Esophagus muscularis mucosa (tissue), 4 donors: ENCODE measurements at regions not wholly inside any gene's neighbourhood (a gene's known extent, or its start where the extent isn't known, plus 50 kb on each side); places are given as distances from the start of the nearest gene placed in this dataset.

Experiments used
- EP300 ChIP-seq: sonication (generic); formaldehyde crosslinking; IDR thresholded peaks from one replicate; pipeline ENCODE4 v1.6.1; 2017; ENCODE audit warnings: antibody characterized with exemption
- POLR2A ChIP-seq: fragments of 450-650 bp; IDR thresholded peaks from one replicate; pipeline ENCODE4 v1.6.1; 2017; ENCODE audit warnings: antibody characterized with exemption, moderate library complexity, mild to moderate bottlenecking, low read depth
- POLR2AphosphoS5 ChIP-seq, 2 donors: sonication (generic); formaldehyde crosslinking; IDR thresholded peaks; one replicate each; pipeline ENCODE4 v1.6.1; 2017; ENCODE audit warnings: antibody characterized with exemption in 2 of 2
- TF ChIP-seq, protein P1 (sequence below), 3 experiments: fragments of 200-600 bp in 2 of 3; fragments of 450-650 bp in 1 of 3; sonication (generic) in 2 of 3; IDR thresholded peaks; one replicate each; pipeline ENCODE4 v1.5.1; 2017 to 2019; ENCODE audit warnings: antibody characterized with exemption in 3 of 3, mild to moderate bottlenecking in 2 of 3, moderate library complexity in 1 of 3

DNA sequence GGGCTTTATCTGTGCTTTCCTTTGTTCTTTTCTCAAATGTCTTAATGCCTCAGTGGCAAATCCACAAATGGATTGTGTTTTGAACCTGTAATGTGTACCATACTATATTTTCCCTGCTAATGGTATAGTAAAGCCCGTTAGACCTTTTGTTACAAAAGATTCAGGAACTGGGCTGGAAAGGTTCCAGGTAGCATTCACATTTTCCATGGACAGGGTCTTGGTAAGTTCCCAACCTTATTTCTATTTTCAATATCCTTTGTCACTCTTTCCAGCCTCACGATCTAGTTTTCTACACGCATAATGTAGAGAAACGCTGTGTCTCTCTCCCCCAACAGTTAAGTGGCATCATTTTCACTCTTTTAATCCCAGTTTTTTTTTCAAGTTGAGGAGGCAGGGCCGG lies 153.0 kb downstream of the PLCE1 start:
- TF ChIP-seq POLR2A (no peak), POLR2AphosphoS5 (IDR thresholded peaks at IDR 0.05) (no peak), EP300 (no peak)
- TF ChIP-seq, protein P1, sequence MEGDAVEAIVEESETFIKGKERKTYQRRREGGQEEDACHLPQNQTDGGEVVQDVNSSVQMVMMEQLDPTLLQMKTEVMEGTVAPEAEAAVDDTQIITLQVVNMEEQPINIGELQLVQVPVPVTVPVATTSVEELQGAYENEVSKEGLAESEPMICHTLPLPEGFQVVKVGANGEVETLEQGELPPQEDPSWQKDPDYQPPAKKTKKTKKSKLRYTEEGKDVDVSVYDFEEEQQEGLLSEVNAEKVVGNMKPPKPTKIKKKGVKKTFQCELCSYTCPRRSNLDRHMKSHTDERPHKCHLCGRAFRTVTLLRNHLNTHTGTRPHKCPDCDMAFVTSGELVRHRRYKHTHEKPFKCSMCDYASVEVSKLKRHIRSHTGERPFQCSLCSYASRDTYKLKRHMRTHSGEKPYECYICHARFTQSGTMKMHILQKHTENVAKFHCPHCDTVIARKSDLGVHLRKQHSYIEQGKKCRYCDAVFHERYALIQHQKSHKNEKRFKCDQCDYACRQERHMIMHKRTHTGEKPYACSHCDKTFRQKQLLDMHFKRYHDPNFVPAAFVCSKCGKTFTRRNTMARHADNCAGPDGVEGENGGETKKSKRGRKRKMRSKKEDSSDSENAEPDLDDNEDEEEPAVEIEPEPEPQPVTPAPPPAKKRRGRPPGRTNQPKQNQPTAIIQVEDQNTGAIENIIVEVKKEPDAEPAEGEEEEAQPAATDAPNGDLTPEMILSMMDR (IDR thresholded peaks at IDR 0.05): no peak
